ENCODE measurements at regions not wholly inside any gene's neighbourhood (a gene's known extent, or its start where the extent isn't known, plus 50 kb on each side); places are given as distances from the start of the nearest gene placed in this dataset.

DNA sequence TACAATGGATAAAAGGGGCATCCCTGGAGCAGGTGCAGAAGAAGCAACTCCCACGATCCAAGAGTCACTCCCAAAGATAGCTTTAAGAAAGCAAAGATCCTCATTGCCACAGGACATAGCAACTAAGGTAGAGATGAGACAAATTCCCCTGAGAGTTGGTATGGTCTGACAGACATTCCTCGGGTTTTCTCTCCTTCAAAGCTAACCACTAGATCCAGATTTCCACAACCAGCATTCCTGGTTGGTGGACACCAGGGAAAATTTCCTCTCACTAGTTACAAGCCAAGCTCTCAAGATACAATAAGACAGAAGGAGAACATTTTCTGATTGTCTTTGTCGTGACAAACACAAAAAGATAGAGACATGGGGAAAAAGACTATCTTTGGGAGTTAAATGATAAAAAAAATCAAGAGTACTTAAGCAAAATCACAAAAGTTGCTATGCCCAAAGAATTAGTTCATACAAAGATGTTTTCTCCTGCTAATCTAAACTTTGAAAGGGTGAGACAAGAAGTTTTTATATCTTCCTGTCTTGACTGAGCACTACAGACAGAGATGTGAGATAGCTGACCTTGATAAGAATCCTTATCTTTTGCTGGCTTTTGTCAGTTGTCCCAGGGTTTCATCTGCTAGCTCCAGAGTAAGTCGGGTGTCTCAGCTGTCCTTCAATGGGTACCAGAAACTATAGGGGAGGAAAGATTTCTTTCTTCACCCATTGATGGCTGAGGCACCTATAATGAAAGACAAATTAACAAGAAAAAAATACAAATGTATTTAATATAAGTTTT lies 200.5 kb downstream of the CENPC start:
- Histone ChIP-seq H3K27me3 (ENCODE audit: control insufficient read depth, insufficient read depth, low read length) (no peaks in the 10 kb centered on the region), H3K4me3 (ENCODE audit: low read depth, low read length) (no peak overlapping the region), H3K36me3 (ENCODE audit: control insufficient read depth, insufficient read depth, low read length) (no peaks in the 10 kb centered on the region)
- TF ChIP-seq, protein P1, sequence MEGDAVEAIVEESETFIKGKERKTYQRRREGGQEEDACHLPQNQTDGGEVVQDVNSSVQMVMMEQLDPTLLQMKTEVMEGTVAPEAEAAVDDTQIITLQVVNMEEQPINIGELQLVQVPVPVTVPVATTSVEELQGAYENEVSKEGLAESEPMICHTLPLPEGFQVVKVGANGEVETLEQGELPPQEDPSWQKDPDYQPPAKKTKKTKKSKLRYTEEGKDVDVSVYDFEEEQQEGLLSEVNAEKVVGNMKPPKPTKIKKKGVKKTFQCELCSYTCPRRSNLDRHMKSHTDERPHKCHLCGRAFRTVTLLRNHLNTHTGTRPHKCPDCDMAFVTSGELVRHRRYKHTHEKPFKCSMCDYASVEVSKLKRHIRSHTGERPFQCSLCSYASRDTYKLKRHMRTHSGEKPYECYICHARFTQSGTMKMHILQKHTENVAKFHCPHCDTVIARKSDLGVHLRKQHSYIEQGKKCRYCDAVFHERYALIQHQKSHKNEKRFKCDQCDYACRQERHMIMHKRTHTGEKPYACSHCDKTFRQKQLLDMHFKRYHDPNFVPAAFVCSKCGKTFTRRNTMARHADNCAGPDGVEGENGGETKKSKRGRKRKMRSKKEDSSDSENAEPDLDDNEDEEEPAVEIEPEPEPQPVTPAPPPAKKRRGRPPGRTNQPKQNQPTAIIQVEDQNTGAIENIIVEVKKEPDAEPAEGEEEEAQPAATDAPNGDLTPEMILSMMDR (IDR thresholded peaks at IDR 0.05; ENCODE audit: insufficient read depth, low read length, poor library complexity, severe bottlenecking) = no peak
- DNase-seq (ENCODE audit: low read depth) = no peak

DNA sequence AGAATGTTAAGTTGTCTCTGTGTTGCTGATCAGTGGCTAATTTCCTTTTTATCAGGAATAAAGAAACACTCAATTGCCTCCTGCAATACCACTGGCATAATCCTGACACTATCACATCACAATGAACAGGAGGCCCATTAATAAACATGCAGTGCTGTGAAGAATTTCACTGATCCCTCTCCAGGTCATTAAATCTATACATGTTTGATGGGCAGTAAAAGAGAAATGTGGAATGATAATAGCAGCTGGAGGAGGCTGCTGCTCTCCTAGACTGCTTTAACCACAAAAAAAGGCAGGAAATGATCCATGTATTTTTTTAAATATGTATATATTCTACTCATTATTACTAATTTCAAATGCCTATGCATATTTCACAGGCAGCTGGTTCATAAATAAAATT lies 202.1 kb downstream of the CENPC start:
- no peaks in the 10 kb centered on the region for H3K36me3 ChIP-seq (ENCODE audit: control insufficient read depth, insufficient read depth, low read length)
- no peaks in the 10 kb centered on the region for H3K27me3 ChIP-seq (ENCODE audit: control insufficient read depth, insufficient read depth, low read length)
- no peak overlapping the region for H3K4me3 ChIP-seq (ENCODE audit: low read depth, low read length)
- TF ChIP-seq, protein P1 (IDR thresholded peaks at IDR 0.05; ENCODE audit: insufficient read depth, low read length, poor library complexity, severe bottlenecking) = no peak
- no peak for DNase-seq (ENCODE audit: low read depth)

DNA sequence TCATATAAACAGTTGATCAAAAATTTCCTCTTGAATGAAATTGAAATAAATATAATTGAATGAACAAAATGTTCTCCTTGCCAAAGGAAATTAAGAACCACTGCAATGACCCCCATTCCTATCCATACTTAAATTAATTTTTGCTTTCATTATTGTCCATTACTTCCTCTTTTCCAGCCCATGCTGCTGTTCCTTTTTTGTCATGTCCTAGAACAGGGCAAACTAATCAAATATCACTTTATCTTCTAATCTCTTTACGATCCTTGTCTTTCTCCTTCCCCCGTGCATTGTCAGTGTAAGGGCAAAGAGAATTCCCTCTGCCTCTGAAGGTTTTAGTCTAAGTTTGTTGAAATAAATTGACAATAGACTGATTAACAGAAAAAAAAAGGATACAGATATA lies 203.0 kb downstream of the CENPC start:
- TF ChIP-seq, protein P1 (IDR thresholded peaks at IDR 0.05; ENCODE audit: insufficient read depth, low read length, poor library complexity, severe bottlenecking) = no peak
- no peak overlapping the region for H3K4me3 ChIP-seq (ENCODE audit: low read depth, low read length)

DNA sequence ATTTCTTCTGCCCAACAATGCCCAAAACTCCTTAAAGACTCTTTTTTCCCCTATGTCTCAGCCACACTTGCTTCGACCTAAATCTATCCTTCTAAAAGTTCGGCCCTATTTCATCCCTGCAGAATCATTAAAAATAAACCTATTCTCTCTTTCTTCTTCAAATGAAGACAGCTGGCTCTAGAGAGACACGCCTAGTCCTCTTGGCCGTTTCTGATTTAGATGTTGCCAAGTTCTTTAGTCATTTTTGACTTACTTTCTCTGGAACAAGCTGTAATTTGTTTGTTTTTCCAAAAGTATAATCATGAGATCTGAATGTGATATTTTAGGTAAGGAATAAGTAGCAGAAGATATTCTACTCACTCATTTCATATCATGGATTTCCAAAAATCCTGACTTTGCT lies 211.6 kb downstream of the CENPC start:
- no peak for DNase-seq (ENCODE audit: low read depth)
- no peaks in the 10 kb centered on the region for H3K27me3 ChIP-seq (ENCODE audit: control insufficient read depth, insufficient read depth, low read length)
- TF ChIP-seq, protein P1 (IDR thresholded peaks at IDR 0.05; ENCODE audit: insufficient read depth, low read length, poor library complexity, severe bottlenecking) = no peak
- no peak overlapping the region for H3K4me3 ChIP-seq (ENCODE audit: low read depth, low read length)
- H3K36me3 ChIP-seq (ENCODE audit: control insufficient read depth, insufficient read depth, low read length) = no peaks in the 10 kb centered on the region

More for the DNA sequence above, 203.0 kb downstream of the CENPC start:
- no peak for DNase-seq (ENCODE audit: low read depth)
- H3K27me3 ChIP-seq (ENCODE audit: control insufficient read depth, insufficient read depth, low read length) = no peaks in the 10 kb centered on the region
- no peaks in the 10 kb centered on the region for H3K36me3 ChIP-seq (ENCODE audit: control insufficient read depth, insufficient read depth, low read length)

DNA sequence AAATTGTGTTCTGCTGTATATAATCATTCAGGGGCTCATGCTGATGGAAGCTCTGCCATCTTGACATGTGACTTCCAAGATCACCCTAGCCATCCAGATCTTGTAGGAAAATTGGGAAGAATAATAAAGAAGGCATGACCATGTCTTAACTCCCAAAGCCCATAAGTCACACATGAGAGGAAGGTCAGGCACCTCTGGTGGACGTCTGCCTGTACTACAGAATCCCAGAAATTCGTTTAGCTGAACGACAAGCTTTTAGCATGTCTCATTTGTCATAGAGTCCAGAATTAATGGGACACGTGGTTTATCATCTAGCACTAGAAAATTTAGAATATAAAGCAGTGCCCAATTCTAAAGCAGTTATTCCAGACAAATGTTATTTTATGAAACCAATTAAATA lies 212.7 kb downstream of the CENPC start:
- TF ChIP-seq, protein P1 (IDR thresholded peaks at IDR 0.05; ENCODE audit: insufficient read depth, low read length, poor library complexity, severe bottlenecking) = peak; percentile 42
- H3K36me3 ChIP-seq (ENCODE audit: control insufficient read depth, insufficient read depth, low read length) = no peaks in the 10 kb centered on the region
- no peak overlapping the region for H3K4me3 ChIP-seq (ENCODE audit: low read depth, low read length)
- H3K27me3 ChIP-seq (ENCODE audit: control insufficient read depth, insufficient read depth, low read length) = no peaks in the 10 kb centered on the region
- DNase-seq (ENCODE audit: low read depth) = no peak

DNA sequence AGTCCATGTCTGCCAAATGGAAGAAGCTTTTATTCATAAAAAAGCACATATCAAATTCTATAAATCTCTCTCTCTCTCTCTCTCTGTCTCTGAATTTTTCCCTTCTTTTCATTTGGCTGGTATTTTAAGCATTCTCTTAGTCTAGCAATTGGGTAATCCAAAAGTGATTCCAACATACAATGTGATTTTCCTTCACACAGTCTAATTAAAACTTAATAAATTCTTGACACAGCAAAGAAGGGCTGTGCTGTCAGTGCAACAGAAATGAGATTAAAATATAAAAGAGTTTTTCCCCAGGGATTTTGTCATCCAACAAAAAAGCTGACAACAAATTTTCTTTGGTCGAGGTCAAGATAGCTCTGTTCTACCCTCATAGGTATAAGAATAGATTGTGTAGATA lies 216.9 kb downstream of the CENPC start:
- H3K27me3 ChIP-seq (ENCODE audit: control insufficient read depth, insufficient read depth, low read length) = no peaks in the 10 kb centered on the region
- no peaks in the 10 kb centered on the region for H3K36me3 ChIP-seq (ENCODE audit: control insufficient read depth, insufficient read depth, low read length)
- TF ChIP-seq, protein P1 (IDR thresholded peaks at IDR 0.05; ENCODE audit: insufficient read depth, low read length, poor library complexity, severe bottlenecking) = no peak
- DNase-seq (ENCODE audit: low read depth) = no peak
- H3K4me3 ChIP-seq (ENCODE audit: low read depth, low read length) = no peak overlapping the region
